ENCODE measurements at regions not wholly inside any gene's neighbourhood (a gene's known extent, or its start where the extent isn't known, plus 50 kb on each side); places are given as distances from the start of the nearest gene placed in this dataset.

DNA sequence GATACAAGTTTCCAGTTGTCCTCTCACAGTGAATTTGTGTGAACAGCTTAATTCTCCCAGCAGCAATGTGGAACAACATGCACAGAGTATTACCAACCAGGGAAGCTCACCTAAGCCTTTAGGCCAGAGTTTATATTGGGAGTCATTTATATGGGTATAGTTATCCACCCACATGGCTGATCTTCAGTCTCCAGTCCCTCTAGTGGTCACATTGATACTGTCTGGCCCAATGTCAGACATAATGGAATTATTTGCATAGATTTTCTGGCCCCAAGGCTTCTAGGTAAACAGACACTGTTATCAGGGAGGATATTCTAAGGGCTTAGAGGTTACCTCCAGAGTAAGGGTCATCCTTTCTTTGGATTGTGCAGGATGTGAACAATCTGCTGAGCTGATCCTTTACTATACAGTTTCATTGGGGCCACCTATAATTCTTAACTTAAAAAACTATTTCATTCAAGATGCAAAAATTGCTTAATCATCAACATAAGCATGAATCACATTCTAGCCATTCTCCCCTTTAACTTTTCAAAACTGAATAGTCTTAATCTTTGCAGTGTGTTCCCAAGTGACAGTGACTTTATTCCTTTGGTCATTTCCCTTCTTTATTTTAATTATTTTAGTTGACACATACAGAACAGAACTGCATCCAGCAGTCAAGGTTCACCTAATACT lies 210.9 kb downstream of the LTN1 start:
- H3K9me3 ChIP-seq (replicated peaks; ENCODE audit: low read length): no peaks in the 10 kb centered on the region
- H3K36me3 ChIP-seq (ENCODE audit: insufficient read depth, low read length): no peaks in the 10 kb centered on the region
- H3K9ac ChIP-seq (ENCODE audit: low read depth, low read length): no peak overlapping the region
- H3K4me3 ChIP-seq (ENCODE audit: low read length): no peak overlapping the region
- H3K4me2 ChIP-seq (ENCODE audit: low read length): no peak overlapping the region
- H3K27me3 ChIP-seq (ENCODE audit: control insufficient read depth, insufficient read depth, low read length): no peaks in the 10 kb centered on the region
- H3K4me1 ChIP-seq (ENCODE audit: control insufficient read depth, insufficient read depth, low read length): peaks cover 7% of the 10 kb centered on the region

DNA sequence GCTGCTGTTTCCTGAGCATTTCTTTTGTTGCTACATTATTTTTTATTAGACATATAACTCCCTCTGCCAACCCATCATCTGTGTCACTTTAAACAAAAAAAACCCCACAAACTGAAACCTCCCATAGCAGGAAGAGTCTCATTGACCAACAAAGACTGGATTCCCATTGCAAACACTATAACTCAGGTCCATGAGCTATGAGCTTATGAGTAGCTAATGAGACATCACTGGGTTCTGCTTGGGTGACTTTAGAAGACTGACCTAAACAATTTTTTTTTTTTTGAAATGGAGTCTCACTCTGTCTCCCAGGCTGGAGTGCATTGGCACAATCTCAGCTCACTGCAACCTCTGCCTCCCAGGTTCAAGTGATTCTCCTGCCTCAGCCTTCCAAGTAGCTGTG lies 212.8 kb downstream of the LTN1 start:
- no peak overlapping the region for H3K9ac ChIP-seq (ENCODE audit: low read depth, low read length)
- no peak overlapping the region for H3K4me2 ChIP-seq (ENCODE audit: low read length)
- H3K36me3 ChIP-seq (ENCODE audit: insufficient read depth, low read length): no peaks in the 10 kb centered on the region
- H3K4me3 ChIP-seq (ENCODE audit: low read length): no peak overlapping the region
- no peaks in the 10 kb centered on the region for H3K27me3 ChIP-seq (ENCODE audit: control insufficient read depth, insufficient read depth, low read length)
- H3K4me1 ChIP-seq (ENCODE audit: control insufficient read depth, insufficient read depth, low read length): peaks cover 19% of the 10 kb centered on the region
- no peaks in the 10 kb centered on the region for H3K9me3 ChIP-seq (replicated peaks; ENCODE audit: low read length)

DNA sequence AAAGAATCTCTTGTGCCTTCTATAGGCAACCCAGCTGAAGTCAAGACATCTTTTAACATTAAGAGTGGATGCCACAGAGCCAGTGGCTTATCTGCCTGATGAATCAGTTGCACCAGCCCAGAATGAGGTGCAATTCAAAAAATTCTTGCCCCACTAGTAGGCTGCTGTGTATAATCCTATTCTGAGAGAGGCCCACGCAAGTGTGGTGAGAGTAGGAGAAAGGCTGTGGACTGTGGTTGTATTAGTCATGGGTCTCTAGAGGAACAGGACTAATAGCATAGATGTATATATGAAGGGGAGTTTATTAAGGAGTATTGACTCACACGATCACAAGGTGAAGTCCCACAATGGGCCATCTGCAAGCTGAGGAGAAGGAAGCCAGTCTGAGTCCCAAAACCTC lies 216.4 kb downstream of the LTN1 start:
- Histone ChIP-seq H3K4me2 (ENCODE audit: low read length) (peak overlapping the region; percentile 21), H3K4me1 (ENCODE audit: control insufficient read depth, insufficient read depth, low read length) (peaks cover 36% of the 10 kb centered on the region), H3K9me3 (replicated peaks; ENCODE audit: low read length) (no peaks in the 10 kb centered on the region), H3K4me3 (ENCODE audit: low read length) (no peak overlapping the region), H3K36me3 (ENCODE audit: insufficient read depth, low read length) (no peaks in the 10 kb centered on the region), H3K9ac (ENCODE audit: low read depth, low read length) (no peak overlapping the region), H3K27me3 (ENCODE audit: control insufficient read depth, insufficient read depth, low read length) (no peaks in the 10 kb centered on the region)

DNA sequence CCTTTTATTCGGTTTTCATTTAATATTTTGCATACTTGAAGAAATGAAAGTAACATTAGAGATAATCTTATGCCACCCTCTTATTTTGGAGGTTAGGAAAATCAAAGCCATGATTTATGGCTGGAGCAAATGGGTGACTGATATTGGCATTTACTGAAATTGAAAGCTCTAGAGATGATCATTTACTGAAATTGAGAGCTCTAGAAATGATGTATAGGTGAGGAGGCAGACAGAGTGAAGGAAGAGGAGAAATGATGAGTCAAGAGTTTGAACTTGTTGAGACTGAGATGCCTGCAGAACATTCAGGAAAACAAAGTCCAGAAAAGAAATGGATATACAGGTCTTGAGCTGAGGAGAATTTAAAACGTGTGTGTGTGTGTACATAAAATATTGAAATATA lies 217.6 kb downstream of the LTN1 start:
- Histone ChIP-seq H3K4me1 (ENCODE audit: control insufficient read depth, insufficient read depth, low read length) (peaks cover 46% of the 10 kb centered on the region), H3K27me3 (ENCODE audit: control insufficient read depth, insufficient read depth, low read length) (no peaks in the 10 kb centered on the region), H3K4me2 (ENCODE audit: low read length) (no peak overlapping the region), H3K4me3 (ENCODE audit: low read length) (no peak overlapping the region), H3K9me3 (replicated peaks; ENCODE audit: low read length) (no peaks in the 10 kb centered on the region), H3K9ac (ENCODE audit: low read depth, low read length) (no peak overlapping the region), H3K36me3 (ENCODE audit: insufficient read depth, low read length) (no peaks in the 10 kb centered on the region)

DNA sequence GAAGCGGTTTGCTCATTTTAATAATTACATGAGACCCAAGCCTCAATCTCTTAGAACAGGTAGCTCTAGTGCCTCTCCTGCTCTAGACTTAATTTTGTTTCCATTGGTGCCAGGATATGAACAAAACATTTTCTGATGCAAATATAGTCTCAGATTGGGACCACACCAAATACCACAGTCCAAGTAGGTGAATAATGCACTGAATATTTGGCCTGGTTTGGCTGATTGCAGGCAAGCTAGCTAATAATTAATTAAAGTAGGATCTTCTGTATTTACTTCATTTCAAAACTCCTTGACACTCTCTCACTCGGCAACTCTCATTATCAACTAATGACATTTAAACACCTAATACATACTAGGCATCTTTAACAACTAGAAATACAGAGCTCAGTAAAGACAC lies 219.6 kb downstream of the LTN1 start:
- H3K4me3 ChIP-seq (ENCODE audit: low read length): no peak overlapping the region
- H3K9me3 ChIP-seq (replicated peaks; ENCODE audit: low read length): no peaks in the 10 kb centered on the region
- peaks cover 50% of the 10 kb centered on the region for H3K4me1 ChIP-seq (ENCODE audit: control insufficient read depth, insufficient read depth, low read length)
- H3K4me2 ChIP-seq (ENCODE audit: low read length): no peak overlapping the region
- no peak overlapping the region for H3K9ac ChIP-seq (ENCODE audit: low read depth, low read length)
- H3K36me3 ChIP-seq (ENCODE audit: insufficient read depth, low read length): no peaks in the 10 kb centered on the region
- H3K27me3 ChIP-seq (ENCODE audit: control insufficient read depth, insufficient read depth, low read length): no peaks in the 10 kb centered on the region

DNA sequence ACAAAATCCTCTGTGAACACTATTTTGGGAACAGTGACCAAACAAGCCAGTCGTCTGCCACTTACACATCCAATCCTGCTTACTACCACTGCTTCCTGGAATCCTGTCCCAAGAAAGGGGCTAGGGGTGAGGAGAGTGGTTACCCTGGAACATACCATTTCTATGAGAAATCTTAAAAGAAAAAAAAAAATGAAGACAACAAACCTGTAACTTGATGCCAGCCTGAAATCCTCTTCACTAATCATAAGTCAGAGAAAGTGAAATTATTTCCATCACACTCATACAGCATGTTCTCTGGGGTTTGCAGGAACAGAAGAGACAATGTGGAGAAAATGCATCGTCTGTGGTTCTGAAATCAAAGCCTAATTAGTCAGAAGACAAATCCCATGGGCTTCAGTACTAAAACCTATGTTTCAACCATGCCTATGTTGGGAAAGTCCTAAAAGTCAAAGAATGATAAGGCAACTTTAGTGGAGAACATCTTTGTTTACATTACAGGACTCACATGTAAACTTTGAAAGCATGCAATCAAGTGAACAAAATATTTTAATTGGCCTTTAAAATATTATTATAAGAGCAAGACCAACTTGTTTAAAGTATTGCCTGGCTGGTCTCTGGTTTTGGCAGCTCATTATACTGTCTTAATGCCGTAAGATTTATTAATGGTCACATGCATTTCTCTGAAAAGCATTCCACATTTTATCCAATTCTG lies 220.7 kb downstream of the LTN1 start:
- Histone ChIP-seq H3K9me3 (replicated peaks; ENCODE audit: low read length) (no peaks in the 10 kb centered on the region), H3K27me3 (ENCODE audit: control insufficient read depth, insufficient read depth, low read length) (no peaks in the 10 kb centered on the region), H3K4me1 (ENCODE audit: control insufficient read depth, insufficient read depth, low read length) (peaks cover 49% of the 10 kb centered on the region), H3K4me2 (ENCODE audit: low read length) (peak overlapping the region; percentile 64), H3K9ac (ENCODE audit: low read depth, low read length) (peak overlapping the region; percentile 76), H3K4me3 (ENCODE audit: low read length) (no peak overlapping the region), H3K36me3 (ENCODE audit: insufficient read depth, low read length) (no peaks in the 10 kb centered on the region)

DNA sequence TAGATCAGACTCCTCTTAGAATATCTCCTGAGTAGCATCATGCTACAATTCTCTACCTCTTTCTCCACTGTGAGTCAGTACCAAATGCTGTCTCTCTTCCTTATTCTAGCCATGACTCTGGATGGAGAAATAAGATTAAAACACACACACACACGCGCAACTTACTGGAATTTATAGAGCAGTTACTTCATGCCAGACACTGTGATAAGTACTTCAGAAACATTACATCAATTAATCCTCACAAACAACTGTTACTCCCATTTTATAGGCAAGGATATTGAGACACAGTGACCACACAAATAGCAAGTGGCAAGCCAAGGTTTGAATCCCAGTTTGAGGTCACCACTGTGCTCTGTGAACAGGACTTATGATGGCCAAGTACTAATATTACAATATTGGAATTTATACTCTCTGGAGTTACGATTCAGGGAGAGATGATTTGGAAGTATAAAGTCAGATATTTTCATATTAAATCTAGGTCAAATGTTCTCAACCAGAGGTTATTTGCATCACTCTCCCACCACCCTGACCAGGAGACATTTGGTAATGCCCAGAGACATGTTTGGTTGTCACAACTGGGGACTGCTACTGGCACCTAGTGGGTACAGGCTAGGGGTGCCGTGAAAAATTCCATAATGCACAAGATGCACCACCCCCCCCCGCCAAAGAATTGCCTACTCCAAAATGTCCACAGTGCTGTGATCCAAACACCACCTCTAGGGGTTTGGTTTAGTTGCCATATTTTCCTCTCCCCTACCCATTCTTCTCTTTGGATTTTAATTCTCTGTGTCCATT lies 221.6 kb downstream of the LTN1 start:
- Histone ChIP-seq H3K36me3 (ENCODE audit: insufficient read depth, low read length) (no peaks in the 10 kb centered on the region), H3K4me1 (ENCODE audit: control insufficient read depth, insufficient read depth, low read length) (peaks cover 43% of the 10 kb centered on the region), H3K4me3 (ENCODE audit: low read length) (peak overlapping the region; percentile 6), H3K9me3 (replicated peaks; ENCODE audit: low read length) (no peaks in the 10 kb centered on the region), H3K27me3 (ENCODE audit: control insufficient read depth, insufficient read depth, low read length) (no peaks in the 10 kb centered on the region), H3K4me2 (ENCODE audit: low read length) (peak overlapping the region; percentile 64), H3K9ac (ENCODE audit: low read depth, low read length) (peak overlapping the region; percentile 76)

DNA sequence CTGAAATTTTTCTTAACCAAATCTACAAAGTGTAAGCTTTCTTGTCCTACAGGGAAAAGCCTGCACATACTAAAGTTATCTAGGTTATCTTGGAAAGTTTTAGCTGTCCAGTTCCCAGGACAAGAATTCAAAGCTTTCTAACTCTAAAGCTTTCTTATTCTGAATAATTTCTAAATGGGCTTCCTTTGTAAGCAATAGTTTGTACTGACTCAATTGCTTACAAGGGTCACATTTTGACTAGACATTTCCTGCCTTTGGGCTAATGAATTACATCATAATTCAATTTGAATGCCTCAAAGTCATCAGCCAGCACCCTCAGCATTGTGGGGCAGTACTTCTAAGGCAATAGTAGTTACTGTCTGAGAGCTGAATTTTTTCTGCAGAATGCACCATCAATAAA lies 223.0 kb downstream of the LTN1 start:
- no peak overlapping the region for H3K4me2 ChIP-seq (ENCODE audit: low read length)
- no peaks in the 10 kb centered on the region for H3K9me3 ChIP-seq (replicated peaks; ENCODE audit: low read length)
- no peak overlapping the region for H3K9ac ChIP-seq (ENCODE audit: low read depth, low read length)
- H3K36me3 ChIP-seq (ENCODE audit: insufficient read depth, low read length): no peaks in the 10 kb centered on the region
- H3K4me1 ChIP-seq (ENCODE audit: control insufficient read depth, insufficient read depth, low read length): peaks cover 35% of the 10 kb centered on the region
- H3K4me3 ChIP-seq (ENCODE audit: low read length): no peak overlapping the region
- H3K27me3 ChIP-seq (ENCODE audit: control insufficient read depth, insufficient read depth, low read length): no peaks in the 10 kb centered on the region

DNA sequence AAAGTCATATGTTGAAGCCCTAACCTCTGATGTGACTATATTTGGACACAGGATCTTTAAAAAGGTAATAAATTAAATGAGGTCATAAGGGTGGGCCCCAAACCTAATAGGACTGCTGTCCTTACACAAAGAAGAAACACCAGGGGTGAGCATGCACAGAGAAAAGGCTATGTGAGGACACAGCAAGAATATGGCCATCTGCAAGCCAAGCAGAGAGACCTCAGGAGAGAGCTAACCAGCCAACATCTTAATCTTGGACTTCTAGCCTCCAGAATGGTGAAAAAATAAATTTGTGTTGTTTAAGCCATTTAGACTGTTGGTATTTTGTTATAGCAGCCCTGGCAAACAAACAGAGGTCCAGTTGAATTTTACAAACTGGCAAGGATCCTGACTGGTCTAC lies 223.9 kb downstream of the LTN1 start:
- Histone ChIP-seq H3K4me2 (ENCODE audit: low read length) (no peak overlapping the region), H3K4me1 (ENCODE audit: control insufficient read depth, insufficient read depth, low read length) (peaks cover 35% of the 10 kb centered on the region), H3K9ac (ENCODE audit: low read depth, low read length) (no peak overlapping the region), H3K36me3 (ENCODE audit: insufficient read depth, low read length) (no peaks in the 10 kb centered on the region), H3K9me3 (replicated peaks; ENCODE audit: low read length) (no peaks in the 10 kb centered on the region), H3K4me3 (ENCODE audit: low read length) (no peak overlapping the region), H3K27me3 (ENCODE audit: control insufficient read depth, insufficient read depth, low read length) (no peaks in the 10 kb centered on the region)

DNA sequence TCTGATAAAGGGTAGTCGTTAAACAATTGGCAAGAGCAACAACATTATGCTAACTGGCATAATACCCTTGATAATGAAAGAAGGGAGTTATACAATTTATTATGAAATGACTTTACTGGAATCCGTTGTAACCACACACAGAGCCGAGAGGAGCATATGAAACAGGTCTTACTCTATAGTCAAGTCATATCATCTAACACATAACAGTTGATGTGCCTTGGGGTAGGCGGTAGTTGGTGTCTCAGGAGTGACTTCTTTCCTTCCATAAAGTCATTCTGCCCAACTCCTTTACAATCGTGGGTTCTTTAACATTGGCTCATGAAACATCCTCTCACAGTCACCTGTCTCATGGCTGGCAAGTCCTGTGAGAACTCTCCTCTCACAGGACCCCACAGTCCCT lies 225.2 kb downstream of the LTN1 start:
- H3K9me3 ChIP-seq (replicated peaks; ENCODE audit: low read length): no peaks in the 10 kb centered on the region
- peaks cover 25% of the 10 kb centered on the region for H3K4me1 ChIP-seq (ENCODE audit: control insufficient read depth, insufficient read depth, low read length)
- no peaks in the 10 kb centered on the region for H3K27me3 ChIP-seq (ENCODE audit: control insufficient read depth, insufficient read depth, low read length)
- no peak overlapping the region for H3K4me2 ChIP-seq (ENCODE audit: low read length)
- no peak overlapping the region for H3K9ac ChIP-seq (ENCODE audit: low read depth, low read length)
- no peaks in the 10 kb centered on the region for H3K36me3 ChIP-seq (ENCODE audit: insufficient read depth, low read length)
- no peak overlapping the region for H3K4me3 ChIP-seq (ENCODE audit: low read length)

DNA sequence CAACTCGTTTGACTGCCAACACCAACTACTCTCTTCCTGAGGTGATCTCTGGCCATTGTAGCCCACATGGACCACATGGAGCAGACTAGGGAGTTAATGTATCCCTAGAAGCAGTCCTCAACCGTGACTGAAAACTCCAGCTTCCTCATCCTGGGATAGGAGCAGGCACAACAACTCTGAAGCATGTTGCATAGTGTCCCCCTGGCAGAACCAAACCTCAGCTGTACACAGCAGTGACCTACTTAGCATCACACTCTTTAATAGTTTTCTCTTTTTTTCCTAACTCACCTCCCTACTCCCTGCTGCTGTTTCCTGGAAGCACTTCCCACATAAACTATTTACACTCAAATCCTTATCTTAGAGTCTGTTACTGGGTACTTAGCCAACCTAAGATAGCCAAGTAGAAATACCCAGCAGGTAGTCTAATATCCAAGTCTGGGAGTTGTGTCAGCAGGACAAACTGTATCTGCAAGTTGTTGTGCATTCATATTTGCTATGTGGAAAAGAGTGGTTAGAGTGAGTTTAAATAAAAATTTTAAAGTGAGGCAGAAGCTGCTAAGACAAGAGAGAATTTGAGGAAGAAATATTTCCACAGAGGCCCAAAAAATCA lies 228.8 kb downstream of the LTN1 start:
- H3K9ac ChIP-seq (ENCODE audit: low read depth, low read length): no peak overlapping the region
- H3K4me1 ChIP-seq (ENCODE audit: control insufficient read depth, insufficient read depth, low read length): peaks cover 8% of the 10 kb centered on the region
- H3K36me3 ChIP-seq (ENCODE audit: insufficient read depth, low read length): no peaks in the 10 kb centered on the region
- H3K4me3 ChIP-seq (ENCODE audit: low read length): no peak overlapping the region
- H3K4me2 ChIP-seq (ENCODE audit: low read length): no peak overlapping the region
- H3K9me3 ChIP-seq (replicated peaks; ENCODE audit: low read length): no peaks in the 10 kb centered on the region
- H3K27me3 ChIP-seq (ENCODE audit: control insufficient read depth, insufficient read depth, low read length): no peaks in the 10 kb centered on the region

Data from skeletal muscle satellite cell (primary cell).